ENCODE measurements at regions not wholly inside any gene's neighbourhood (a gene's known extent, or its start where the extent isn't known, plus 50 kb on each side); places are given as distances from the start of the nearest gene placed in this dataset.

DNA sequence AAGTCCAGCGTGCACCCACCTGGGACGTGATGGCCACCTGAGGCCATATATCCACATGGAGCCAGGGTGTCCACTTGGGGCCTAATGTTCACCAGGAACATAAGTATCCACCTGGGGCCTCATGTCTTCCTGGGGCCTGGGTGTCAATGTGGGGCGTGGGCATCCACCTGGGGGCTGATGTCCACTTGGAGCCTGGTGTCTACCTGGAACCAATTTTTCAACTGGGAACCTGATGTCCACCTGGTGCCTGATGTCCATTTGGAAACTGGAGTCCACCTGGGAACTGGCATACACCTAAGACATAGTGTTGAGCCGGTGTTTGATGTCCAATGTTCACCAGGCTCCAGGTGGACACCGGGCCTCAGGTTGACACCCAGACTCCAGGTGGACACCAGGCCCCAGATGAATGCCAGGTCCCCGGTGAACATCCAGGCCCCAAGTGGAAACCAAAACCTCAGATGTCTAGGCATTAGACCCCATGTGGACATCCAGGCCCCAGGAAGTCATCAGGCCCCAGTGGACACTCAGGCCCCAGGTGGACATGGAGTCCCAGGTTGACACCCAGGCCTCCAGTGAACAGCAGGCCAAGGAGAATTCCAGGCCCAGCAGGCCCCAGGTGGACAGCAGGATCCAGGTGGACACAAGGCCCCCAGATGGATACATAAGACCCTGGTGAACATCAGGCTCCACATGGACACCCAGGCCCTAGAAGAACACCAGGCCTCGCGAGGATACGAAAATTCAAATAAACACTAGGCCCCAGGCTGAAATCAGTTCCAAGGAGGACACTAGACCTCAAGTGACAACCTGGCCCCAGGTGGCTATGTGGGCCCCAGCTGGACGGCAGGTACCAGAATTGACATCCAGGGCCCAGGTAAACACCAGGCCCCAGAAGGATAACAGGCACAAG lies 56.0 kb upstream of the SEPTIN5 start:
- TF ChIP-seq, protein P1, sequence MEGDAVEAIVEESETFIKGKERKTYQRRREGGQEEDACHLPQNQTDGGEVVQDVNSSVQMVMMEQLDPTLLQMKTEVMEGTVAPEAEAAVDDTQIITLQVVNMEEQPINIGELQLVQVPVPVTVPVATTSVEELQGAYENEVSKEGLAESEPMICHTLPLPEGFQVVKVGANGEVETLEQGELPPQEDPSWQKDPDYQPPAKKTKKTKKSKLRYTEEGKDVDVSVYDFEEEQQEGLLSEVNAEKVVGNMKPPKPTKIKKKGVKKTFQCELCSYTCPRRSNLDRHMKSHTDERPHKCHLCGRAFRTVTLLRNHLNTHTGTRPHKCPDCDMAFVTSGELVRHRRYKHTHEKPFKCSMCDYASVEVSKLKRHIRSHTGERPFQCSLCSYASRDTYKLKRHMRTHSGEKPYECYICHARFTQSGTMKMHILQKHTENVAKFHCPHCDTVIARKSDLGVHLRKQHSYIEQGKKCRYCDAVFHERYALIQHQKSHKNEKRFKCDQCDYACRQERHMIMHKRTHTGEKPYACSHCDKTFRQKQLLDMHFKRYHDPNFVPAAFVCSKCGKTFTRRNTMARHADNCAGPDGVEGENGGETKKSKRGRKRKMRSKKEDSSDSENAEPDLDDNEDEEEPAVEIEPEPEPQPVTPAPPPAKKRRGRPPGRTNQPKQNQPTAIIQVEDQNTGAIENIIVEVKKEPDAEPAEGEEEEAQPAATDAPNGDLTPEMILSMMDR (conservative IDR thresholded peaks at IDR 0.05; ENCODE audit: low read depth, low read length), result no peak
- no peak for TF ChIP-seq EZH2 (IDR thresholded peaks at IDR 0.05; ENCODE audit: borderline replicate concordance, low read depth, low read length, poor library complexity, severe bottlenecking)
